HFF-Myc (cell line): ENCODE measurements at regions not wholly inside any gene's neighbourhood (a gene's known extent, or its start where the extent isn't known, plus 50 kb on each side); places are given as distances from the start of the nearest gene placed in this dataset.
"Not testable (repeated sequence)": the region's sequence is repeated elsewhere in the genome, so short reads cannot be mapped to it uniquely, and the experiment has no call there.

Experiments
- DNase-seq: peaks from one replicate; pipeline ENCODE4 v3.0.0-alpha.2; 2011; ENCODE audit warnings: low read depth; ENCODE audit errors: extremely low read depth
- H3K4me3 ChIP-seq: replicated peaks from 2 replicates; pipeline ENCODE4 v1.5.1; 2011; ENCODE audit warnings: low read depth, mild to moderate bottlenecking, control low read depth, low read length
- CTCF ChIP-seq: IDR thresholded peaks from 2 replicates; pipeline ENCODE4 v1.5.1; 2012; ENCODE audit warnings: mild to moderate bottlenecking, low read depth, low read length, control low read depth; ENCODE audit errors: missing control alignments

GRCh38 chr6:73929405-73929804, 233.4 kb downstream of the CD109 start:
- no peak for DNase-seq
- no peak for TF ChIP-seq CTCF

GRCh38 chr6:73927421-73927820, 231.4 kb downstream of the CD109 start:
- no peak overlapping the region for H3K4me3 ChIP-seq
- DNase-seq = no peak
- no peak for TF ChIP-seq CTCF

More at GRCh38 chr6:73929405-73929804, 233.4 kb downstream of the CD109 start:
- no peak overlapping the region for H3K4me3 ChIP-seq

GRCh38 chr6:73925703-73926102, 229.7 kb downstream of the CD109 start:
- H3K4me3 ChIP-seq, DNase-seq: not testable (repeated sequence)

GRCh38 chr6:73923905-73924485, 228.0 kb downstream of the CD109 start:
- DNase-seq = no peak
- no peak for TF ChIP-seq CTCF
- H3K4me3 ChIP-seq = no peak overlapping the region

- no peak for TF ChIP-seq CTCF
- no peak for DNase-seq
- H3K4me3 ChIP-seq = no peak overlapping the region
These were observed 207.2 kb downstream of the CD109 start for GRCh38 chr6:73903155-73903554.

- H3K4me3 ChIP-seq = no peak overlapping the region
- DNase-seq = no peak
- TF ChIP-seq CTCF = no peak
These were observed 206.0 kb downstream of the CD109 start for GRCh38 chr6:73901986-73902385.

GRCh38 chr6:73901311-73901710, 205.3 kb downstream of the CD109 start:
- no peak overlapping the region for H3K4me3 ChIP-seq
- TF ChIP-seq CTCF = no peak
- no peak for DNase-seq

- H3K4me3 ChIP-seq = no peak overlapping the region
- no peak for TF ChIP-seq CTCF
- DNase-seq = no peak
These were observed 202.6 kb downstream of the CD109 start for GRCh38 chr6:73898599-73898998.
